ENCODE measurements at regions not wholly inside any gene's neighbourhood (a gene's known extent, or its start where the extent isn't known, plus 50 kb on each side); places are given as distances from the start of the nearest gene placed in this dataset.

GRCh38 chr6:14192216-14192788 is 74.7 kb downstream of the CD83 start:
- TF ChIP-seq CTCF (IDR thresholded peaks at IDR 0.05; ENCODE audit: borderline replicate concordance), result peak; percentile 39
- H3K27ac ChIP-seq (replicated peaks), result no peak overlapping the region
- intact Hi-C loops (cut with micrococcal nuclease), result no loop called here
- no peaks in the 10 kb centered on the region for H3K27me3 ChIP-seq (ENCODE audit: low read depth)
- H3K9me3 ChIP-seq (replicated peaks), result no peaks in the 10 kb centered on the region
- H3K36me3 ChIP-seq, result no peaks in the 10 kb centered on the region
- no peak overlapping the region for H3K4me3 ChIP-seq
- DNase-seq, result no peak
- H3K4me1 ChIP-seq, result no peaks in the 10 kb centered on the region

- no peaks in the 10 kb centered on the region for H3K4me1 ChIP-seq
- no peaks in the 10 kb centered on the region for H3K9me3 ChIP-seq (replicated peaks)
- H3K27ac ChIP-seq (replicated peaks), result no peak overlapping the region
- TF ChIP-seq CTCF (IDR thresholded peaks at IDR 0.05; ENCODE audit: borderline replicate concordance), result no peak
- intact Hi-C loops (cut with micrococcal nuclease), result no loop called here
- H3K27me3 ChIP-seq (ENCODE audit: low read depth), result no peaks in the 10 kb centered on the region
- DNase-seq, result no peak
- no peak overlapping the region for H3K4me3 ChIP-seq
- no peaks in the 10 kb centered on the region for H3K36me3 ChIP-seq
These were observed 76.0 kb downstream of the CD83 start for GRCh38 chr6:14193524-14193923.

- no peak for DNase-seq
- TF ChIP-seq CTCF (IDR thresholded peaks at IDR 0.05; ENCODE audit: borderline replicate concordance), result no peak
- intact Hi-C loops (cut with micrococcal nuclease), result no loop called here
- Histone ChIP-seq H3K4me1 (no peaks in the 10 kb centered on the region), H3K4me3 (no peak overlapping the region), H3K36me3 (no peaks in the 10 kb centered on the region), H3K27me3 (ENCODE audit: low read depth) (no peaks in the 10 kb centered on the region), H3K27ac (replicated peaks) (no peak overlapping the region), H3K9me3 (replicated peaks) (no peaks in the 10 kb centered on the region)
These were observed 76.9 kb downstream of the CD83 start for GRCh38 chr6:14194483-14194882.

DNA sequence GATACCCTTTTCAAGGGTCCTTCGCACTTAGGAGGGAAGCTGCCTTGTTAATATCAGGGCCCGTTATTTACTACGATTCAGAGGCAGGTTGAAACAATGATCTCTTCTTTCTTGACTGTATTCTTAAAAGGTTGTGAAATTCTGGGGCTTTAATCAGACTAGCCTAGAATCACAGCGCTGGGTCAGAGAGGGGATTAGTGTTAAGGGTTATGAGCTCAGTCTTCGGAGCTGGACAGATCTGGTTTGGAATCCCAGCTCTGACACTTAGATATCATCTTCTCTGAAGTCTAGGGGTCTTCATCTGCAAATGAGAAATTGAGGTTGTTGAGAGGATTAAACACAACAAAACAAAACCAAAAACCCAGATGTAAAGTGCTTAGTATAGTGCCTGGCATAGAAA is 77.4 kb downstream of the CD83 start:
- no peaks in the 10 kb centered on the region for H3K27me3 ChIP-seq (ENCODE audit: low read depth)
- intact Hi-C loops (cut with micrococcal nuclease), result no loop called here
- no peak overlapping the region for H3K4me3 ChIP-seq
- no peak for DNase-seq
- no peaks in the 10 kb centered on the region for H3K9me3 ChIP-seq (replicated peaks)
- no peak for TF ChIP-seq CTCF (IDR thresholded peaks at IDR 0.05; ENCODE audit: borderline replicate concordance)
- H3K27ac ChIP-seq (replicated peaks), result no peak overlapping the region
- H3K36me3 ChIP-seq, result no peaks in the 10 kb centered on the region
- no peaks in the 10 kb centered on the region for H3K4me1 ChIP-seq

DNA sequence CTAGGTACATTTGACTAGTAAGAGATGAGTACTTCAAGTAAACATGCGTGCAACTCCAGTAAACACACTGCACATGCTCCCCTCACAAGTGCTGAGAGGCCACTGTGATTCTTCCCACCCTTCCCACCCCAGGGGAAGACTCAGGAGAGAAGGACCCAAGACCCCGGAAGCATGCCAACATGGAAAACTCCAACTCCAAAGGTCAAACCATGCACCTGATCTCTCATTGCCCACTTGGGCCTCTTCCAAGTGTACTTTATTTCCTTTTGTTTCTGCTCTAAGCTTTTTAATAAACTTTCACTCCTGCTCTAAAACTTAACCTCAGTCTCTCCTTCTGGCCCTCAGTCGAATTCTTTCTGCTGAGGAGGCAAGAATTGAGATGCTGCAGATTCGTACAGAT is 78.5 kb downstream of the CD83 start:
- no peaks in the 10 kb centered on the region for H3K4me1 ChIP-seq
- intact Hi-C loops (cut with micrococcal nuclease), result no loop called here
- H3K9me3 ChIP-seq (replicated peaks), result no peaks in the 10 kb centered on the region
- H3K27ac ChIP-seq (replicated peaks), result no peak overlapping the region
- TF ChIP-seq CTCF (IDR thresholded peaks at IDR 0.05; ENCODE audit: borderline replicate concordance), result no peak
- no peak for DNase-seq
- H3K36me3 ChIP-seq, result no peaks in the 10 kb centered on the region
- no peaks in the 10 kb centered on the region for H3K27me3 ChIP-seq (ENCODE audit: low read depth)
- no peak overlapping the region for H3K4me3 ChIP-seq
